ENCODE measurements at regions not wholly inside any gene's neighbourhood (a gene's known extent, or its start where the extent isn't known, plus 50 kb on each side); places are given as distances from the start of the nearest gene placed in this dataset.
"Not testable (repeated sequence)": the region's sequence is repeated elsewhere in the genome, so short reads cannot be mapped to it uniquely, and the experiment has no call there.

DNA sequence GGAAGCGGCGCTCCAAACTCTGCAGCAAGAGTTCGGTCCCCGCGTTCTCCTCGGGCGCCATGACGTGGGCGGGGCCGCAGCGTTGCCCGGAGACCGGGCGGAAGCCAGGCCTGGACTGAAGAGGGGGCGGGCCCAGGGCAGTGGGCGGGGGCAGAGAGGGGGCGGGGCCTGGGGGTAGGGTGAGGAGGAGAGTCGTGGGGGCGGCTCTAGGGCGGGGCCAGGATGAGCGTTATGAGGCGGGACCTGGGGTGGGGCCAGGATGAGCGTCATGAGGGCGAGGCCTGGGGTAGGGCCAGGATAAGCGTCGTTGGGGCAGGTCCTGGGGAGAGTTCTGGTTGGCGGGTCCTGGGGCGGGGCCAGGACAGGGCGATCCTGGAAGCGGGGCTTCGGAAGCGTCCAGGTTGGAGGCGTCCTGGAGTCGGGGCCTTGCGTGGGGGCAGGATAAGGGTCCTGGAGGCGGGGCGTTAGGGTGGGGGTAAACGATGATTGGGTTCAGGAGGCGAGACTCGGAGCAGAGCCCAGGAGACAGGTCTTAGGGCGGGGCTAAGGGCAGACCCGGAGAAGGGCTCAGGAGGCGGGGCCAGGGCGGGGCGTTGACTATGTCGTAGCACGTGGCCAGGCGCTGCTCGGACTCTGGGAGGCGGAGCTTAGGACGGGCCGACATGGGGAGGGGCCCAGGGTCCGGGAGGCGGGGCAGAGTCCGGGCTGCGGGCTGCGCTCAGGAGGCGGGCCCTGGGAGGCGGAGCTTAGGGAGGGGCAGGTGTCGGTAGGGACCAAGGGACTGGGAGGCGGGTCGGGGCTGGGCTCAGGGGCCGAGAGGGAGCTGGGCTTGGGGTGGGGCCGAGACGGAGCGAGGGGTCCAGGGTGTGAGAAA, 131.1 kb upstream of the ALDH3B2 start:
- peak; percentile 31 for TF ChIP-seq POLR2A (IDR thresholded peaks at IDR 0.05; ENCODE audit: low read depth, low read length)
- not testable (repeated sequence) for TF ChIP-seq CTCF (IDR thresholded peaks at IDR 0.05; ENCODE audit: extremely low read depth in 1 of 2, insufficient read depth in 1 of 2, low read depth in 1 of 2, low read length in 2 of 2); MYC (IDR thresholded peaks at IDR 0.05; ENCODE audit: low read depth, low read length)
